HK-2 (cell line): ENCODE measurements at regions not wholly inside any gene's neighbourhood (a gene's known extent, or its start where the extent isn't known, plus 50 kb on each side); places are given as distances from the start of the nearest gene placed in this dataset.
"Not testable (repeated sequence)": the region's sequence is repeated elsewhere in the genome, so short reads cannot be mapped to it uniquely, and the experiment has no call there.

ENCODE experiments used
- DNase-seq: peaks from one replicate; pipeline ENCODE4 v3.0.0-alpha.2; 2018; ENCODE audit not compliant: unreplicated experiment

DNA sequence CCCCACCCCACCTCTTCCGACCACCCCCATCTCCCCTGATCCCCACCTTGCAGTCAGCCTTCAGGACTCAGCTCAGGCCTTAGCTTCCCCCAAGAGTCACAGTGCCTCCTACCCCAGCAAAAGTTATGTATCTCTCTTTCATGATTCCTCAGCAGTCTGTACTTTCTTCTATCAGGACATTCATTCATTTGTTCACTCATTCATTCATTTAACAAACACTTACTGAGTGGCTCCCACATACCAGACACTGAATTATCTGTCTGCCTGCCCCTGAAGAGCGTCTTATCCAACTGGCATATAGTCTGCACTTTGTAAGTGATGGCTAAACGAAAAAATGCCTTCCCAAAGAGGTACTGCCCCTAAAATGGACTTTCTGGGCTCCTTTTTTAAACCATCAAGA is 114.4 kb upstream of the SLC35F3 start:
- DNase-seq = no peak

DNA sequence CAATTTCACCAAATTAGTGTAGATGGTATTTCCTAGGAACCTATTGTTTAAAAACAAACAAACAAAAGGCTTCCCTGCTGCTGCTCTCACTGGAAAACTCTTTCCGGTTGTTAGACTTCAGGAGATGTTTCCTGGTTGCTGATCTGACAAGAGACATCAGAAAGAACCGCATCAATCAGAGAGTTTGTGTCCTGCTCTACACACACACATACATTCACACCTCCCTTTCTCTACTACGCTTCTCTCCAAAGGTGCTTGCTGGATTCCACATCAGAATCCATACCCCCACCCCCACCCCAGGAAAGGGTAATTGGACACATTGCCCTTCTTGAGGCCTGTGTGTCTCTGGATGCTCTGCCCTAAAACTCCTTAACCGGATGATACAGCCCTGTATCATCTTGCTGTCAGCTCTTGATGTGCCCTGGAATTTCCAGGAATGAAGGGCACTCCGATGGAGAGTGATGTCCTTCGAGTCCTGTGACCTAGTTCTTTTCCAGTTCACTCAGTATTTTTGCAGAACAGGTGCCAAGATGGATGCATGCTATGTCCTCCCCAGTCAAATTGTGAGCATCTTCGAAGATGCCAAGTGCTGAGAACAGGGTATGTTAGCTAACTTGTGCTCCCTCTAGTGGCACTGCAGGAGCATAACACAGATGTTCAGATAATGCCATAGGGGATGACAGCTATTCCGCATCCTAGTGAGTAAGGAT is 113.7 kb upstream of the SLC35F3 start:
- peak; percentile 25 for DNase-seq

DNA sequence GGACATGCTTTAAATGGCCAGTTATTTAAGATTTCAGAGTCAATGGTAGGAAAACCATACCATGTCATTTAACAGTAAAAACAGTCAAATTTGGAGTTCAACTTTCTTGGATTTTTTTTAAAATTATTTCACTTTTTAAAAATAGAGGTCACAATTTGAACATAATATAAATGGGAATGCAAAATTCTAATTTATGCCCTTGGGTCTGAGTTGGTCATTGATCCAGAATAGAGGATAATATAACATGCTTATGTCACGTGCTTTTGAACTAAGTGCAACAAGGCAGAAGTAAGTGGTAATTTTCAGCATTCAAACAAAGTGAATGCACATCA is 113.1 kb upstream of the SLC35F3 start:
- no peak for DNase-seq

DNA sequence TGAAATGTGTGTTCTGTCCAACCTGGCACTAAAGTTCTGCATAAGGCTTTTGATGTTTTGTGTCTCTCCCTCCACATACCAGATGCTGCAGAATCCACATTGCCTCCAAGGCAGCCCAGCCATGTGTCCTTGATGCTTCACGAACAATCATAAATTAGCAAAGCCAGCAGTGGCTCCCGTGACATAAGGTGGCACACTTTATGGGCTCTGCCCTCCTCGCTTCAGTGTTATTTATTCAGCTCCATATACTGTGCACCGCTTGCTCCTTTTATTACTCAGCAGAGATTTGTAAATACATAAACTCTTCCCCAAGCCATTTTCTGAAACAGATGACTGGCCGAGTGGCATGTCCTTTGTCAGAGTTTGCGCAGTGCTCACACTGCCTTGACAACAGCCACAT is 112.8 kb upstream of the SLC35F3 start:
- no peak for DNase-seq

DNA sequence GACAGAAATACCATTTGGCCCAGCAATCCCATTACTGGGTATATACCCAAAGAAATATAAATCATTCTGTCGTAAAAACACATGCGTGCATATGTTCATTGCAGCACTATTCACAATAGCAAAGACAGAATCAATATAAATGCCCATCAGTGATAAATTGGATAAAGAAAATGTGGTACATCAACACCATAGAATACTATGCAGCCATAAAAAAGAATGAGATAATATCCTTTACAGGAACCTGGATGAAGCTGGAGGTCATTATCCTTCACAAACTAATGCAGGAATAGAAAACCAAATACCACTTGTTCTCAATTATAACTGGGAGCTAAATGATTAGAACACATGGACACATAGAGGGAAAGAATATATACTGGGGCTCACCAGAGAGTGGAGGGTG is 109.6 kb upstream of the SLC35F3 start:
- DNase-seq = no peak

DNA sequence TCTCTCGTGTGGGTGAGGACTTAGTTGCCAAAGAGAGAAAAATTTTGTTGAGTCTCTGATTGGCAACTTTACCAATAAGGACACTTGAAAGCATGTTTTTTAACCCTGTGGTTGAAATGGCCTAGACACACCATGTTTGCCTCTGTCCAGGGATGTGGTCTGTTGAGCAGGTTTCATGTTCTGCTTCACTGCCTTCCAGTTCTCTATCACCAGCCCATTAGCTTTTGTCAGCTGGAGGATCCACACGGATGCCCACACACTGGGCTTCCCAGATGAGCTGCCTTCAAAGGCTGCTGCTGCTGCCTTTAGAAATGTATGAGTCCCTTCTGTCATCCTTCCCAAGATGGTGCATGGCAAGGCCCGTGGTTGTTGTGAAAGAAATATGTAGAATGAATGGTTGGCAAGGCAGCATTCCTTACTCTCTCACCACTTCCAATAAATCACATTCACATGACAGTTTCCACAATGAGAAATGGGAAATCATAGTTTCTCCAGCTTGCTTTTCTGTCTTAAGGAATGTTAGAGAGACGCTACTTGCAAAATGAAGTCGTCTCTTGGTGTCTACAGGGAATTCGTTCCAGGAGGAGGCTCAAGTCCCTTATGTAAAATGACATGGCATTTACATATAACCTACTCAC is 108.2 kb upstream of the SLC35F3 start:
- DNase-seq = peak; percentile 2

DNA sequence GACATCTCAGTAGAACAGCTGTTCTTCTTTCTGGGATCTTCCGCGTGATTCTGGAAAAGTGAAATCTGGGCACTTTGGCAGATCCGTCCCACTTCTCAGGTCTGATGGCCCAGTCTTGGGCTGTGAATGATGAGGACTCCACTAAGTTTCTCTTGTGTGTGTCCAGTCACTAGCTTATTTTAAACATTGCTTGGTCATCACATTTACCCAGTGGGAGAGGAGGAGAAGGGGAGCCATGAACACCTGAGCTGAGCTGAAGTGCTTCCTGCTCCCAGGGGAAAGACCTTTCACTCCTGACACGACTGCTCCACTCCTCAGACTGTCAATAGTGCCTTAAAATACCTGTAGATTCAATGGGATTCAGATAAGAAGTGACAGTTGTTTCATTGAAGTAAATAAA is 101.9 kb upstream of the SLC35F3 start:
- no peak for DNase-seq

DNA sequence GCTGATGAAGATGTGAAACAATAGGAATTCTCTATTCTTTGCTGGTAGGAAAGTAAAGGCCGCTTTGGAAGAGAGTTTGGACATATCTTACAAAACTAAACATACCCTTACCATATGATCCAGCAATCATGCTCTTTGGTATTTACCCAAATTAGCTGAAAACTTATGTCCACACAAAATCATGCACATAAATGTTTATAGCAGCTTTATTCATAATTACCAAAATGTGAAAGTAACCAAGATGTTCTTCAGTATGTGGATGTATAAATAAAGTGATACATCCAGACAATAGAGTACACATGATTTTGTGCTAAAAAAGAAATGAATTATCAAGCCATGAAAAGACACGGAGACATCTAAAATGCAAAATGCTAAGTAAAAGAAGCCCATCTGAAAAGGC is 98.7 kb upstream of the SLC35F3 start:
- no peak for DNase-seq

DNA sequence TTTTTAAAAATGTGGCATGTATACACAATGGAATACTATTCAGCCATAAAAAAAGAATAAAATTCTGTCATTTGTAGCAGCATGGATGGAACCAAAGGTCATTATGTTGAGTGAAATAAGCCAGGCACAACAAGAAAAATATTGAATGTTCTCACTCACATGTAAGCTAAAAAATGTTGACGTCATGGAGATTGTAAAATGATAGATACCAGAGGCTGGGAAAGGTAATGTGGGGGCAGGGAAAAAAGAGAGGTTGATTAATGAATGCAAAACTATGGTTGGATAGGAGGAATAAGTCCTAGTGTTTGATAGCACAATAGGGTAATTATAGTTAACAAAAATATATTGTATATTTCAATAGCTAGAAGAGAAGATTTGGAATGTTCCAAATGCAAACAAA is 89.1 kb upstream of the SLC35F3 start:
- no peak for DNase-seq

DNA sequence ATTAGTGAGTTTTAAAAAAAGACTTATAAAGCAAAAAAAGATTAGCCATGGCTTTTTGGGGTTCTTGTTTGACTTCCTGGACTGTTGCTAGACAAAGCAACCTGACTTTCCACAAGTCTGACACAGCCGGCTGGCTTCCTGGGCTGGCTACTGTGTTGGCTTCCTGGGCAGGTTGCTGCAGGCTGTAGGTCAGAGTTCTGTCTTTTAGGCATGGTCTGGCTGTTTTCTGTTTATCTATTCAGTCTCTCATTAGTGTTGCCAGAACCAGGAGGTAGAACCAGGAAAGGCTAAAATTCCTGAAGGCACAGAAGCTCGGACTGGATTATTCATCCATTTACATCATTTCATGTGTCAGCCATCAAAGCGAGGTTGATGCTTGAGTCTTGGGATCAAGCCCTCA is 88.6 kb upstream of the SLC35F3 start:
- DNase-seq = no peak

DNA sequence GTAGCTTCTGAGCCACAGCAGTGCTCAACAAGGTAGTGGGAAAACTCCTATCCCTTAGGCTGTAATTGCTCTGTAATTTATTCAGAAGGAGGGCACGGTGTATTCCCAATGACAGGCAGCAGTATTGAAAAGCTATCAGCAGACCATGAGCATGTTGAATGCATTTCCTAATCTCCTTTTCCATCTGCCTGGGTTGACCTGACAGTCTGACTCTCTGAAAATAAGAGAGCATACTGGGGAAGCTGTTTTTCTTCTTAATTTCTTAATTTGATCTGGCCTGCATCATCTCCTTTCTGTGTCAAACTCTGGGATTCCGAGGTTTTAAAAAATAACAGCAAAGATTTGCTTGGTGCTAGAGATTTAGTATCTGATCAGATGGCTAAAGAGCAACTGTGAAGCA is 88.1 kb upstream of the SLC35F3 start:
- no peak for DNase-seq

DNA sequence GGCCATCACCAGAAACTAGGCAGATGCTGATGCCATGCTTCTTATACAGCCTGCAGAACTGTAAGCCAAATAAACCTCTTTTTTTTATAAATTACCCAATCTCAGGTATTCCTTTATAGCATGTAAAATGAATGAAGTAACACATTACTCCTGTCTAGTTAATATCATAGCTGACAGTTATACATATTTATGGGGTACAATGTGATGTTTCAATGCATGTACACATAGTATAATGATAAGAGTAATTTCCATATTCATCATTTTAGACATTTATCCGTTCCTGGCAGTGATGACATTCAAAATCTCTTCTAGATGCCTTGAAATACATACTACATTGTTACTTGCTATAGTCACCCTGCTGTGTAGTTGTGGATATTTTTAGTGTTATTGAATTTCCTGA is 85.4 kb upstream of the SLC35F3 start:
- DNase-seq = no peak

DNA sequence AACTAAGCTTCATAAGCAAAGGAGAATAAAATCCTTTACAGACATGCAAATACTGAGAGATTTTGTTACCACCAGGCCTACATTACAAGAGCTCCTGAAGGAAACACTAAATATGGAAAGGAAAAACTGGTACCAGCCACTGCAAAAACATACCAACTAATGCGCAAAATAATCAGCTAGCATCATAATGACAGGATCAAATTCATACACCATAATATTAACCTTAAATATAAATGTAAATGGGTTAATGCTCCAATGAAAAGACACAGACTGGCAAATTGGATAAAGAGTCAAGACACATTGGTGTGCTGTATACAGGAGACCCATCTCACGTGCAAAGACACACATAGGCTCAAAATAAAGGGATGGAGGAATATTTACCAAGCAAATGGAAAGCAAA is 80.3 kb upstream of the SLC35F3 start:
- DNase-seq = not testable (repeated sequence)

DNA sequence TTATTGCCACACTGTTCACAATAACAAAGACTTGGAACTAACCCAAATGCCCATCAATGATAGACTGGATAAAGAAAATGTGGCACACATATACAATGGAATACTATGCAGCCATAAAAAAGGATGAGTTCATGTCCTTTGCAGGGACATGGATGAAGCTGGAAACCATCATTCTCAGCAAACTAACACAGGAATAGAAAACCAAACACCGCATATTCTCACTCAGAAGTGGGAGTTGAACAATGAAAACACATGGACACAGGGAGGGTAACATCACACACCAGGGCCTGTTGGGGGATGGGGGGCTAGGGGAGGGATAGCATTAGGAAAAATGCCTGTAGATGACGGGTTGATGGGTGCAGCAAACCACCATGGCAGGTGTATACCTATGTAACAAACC is 76.5 kb upstream of the SLC35F3 start:
- DNase-seq = not testable (repeated sequence)

DNA sequence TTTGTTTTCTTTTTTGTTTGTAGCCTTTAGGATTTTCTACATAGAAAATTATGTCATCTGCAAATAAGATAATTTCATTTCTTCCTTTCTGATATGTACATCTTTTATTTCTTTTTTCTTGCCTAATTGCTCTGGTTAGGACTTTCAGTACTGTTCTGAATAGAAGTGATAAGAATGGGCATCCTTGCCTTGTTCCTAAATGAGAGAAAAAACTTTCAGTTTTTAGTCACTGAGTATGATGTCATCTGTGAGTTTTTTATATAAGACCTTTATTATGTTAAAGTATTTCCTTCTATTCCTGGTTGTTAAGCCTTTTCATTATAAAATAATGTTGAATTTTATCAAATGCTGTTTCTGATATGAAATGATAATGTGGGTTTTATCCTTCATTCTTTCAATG is 76.0 kb upstream of the SLC35F3 start:
- no peak for DNase-seq

DNA sequence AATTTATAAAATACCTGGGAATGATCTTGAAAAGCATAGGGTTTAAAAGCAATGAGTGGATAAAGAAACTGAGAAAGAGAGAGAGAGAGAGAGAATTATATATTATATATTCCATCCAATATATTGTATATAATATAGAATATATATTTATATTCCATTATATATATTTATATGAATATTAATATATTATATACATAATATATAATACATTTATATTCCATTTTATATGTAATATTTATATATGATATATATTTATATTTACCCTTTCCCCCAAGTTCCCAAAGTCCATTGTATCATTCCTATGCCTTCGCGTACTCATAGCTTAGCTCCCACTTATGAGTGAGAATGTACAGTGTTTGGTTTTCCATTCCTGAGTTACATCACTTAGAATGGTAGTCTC is 69.9 kb upstream of the SLC35F3 start:
- DNase-seq = no peak

DNA sequence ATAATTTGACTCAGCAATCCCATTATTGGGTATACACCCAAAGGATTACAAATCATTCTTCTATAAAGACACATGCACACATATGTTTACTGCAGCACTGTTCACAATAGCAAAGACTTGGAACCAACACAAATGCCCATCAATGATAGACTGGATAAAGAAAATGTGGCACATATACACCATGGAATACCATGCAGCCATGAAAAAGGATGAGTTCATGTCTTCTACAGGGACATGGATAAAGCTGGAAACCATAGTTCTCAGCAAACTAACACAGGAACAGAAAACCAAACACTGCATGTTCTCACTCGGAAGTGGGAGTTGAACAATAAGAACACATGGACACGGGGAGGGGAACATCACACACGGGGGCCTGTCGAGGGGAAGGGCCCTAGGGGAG is 66.3 kb upstream of the SLC35F3 start:
- DNase-seq = not testable (repeated sequence)

DNA sequence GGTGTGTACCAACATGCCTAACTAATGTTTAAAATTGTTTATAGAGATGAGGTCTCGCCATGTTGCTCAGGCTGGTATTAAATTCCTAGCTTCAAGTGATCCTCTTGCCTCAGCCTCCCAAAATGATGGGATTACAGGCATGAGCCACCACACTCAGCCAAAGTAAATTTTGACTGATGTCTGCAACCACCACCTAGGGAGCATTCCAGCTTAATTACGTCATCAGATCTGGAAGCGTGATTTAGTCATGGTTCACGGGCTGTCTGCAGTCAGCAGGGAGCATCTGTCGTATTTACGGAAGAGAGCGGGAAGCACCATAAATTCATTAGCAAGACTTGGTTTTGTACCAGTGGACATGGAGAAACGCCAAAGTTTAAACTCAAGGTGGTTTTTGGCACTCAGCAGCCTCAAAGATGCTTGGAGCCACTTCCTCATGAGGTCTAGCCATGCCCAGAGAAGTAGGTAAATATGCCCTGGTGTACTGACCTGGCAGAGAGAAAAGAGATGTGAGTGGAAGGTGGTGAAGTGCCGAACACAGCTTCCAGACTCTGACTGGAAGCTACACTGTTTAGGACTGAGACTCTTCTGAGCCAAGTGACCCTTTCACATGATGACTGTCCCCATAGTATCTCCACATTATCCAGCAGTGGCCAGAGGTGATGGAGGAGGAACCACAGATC is 60.8 kb upstream of the SLC35F3 start:
- DNase-seq = peak; percentile 14

DNA sequence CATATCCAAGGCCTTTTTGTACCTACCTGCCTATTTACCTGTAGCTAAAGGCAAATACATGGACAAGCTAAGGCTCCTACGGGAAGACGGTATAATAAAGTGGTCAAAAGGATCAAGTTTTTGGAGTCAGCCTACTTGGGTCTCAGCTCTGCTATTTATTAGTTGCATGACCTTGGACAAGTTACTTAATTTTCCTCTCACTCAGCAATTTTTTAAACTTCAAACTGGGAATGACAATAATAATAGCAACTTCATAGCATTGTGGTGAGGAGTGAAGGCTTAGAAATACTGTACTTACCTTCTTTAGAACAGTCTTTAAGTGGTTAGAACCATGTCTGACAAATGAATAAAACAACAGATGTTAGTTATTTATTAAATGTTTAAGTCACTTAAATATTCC is 60.2 kb upstream of the SLC35F3 start:
- no peak for DNase-seq

DNA sequence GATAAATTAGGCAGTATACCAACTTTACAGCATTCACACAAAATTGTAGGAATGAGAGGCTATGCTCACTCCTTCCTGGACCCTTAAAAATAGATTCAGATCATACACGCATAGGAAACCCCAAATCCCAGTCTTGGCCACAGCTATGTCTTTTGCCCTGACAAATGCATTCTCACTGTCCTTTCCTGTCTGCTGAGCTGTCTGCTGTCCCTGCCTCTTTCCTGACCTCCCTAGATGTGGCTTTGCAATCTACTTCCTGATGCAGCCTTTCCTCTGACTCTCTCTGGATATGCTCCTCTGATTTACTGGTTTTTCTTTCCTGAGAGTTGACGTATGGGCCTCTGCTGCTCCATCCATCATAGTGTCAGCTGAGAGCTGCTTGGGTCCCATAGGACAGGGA is 59.8 kb upstream of the SLC35F3 start:
- no peak for DNase-seq
